Esophagus squamous epithelium (tissue), 5 donors: ENCODE measurements at regions not wholly inside any gene's neighbourhood (a gene's known extent, or its start where the extent isn't known, plus 50 kb on each side); places are given as distances from the start of the nearest gene placed in this dataset.

Source experiments
- DNase-seq: peaks from one replicate; lab custom pipeline; 2025; lab: John Stamatoyannopoulos, UW
- H3K27ac ChIP-seq, 4 donors: fragments of 200-600 bp; sonication (generic); one replicate each; pipeline ENCODE4 v1.5.1; 2016 to 2019; ENCODE audit warnings: mild to moderate bottlenecking in 1 of 4
- H3K27me3 ChIP-seq, 4 donors: fragments of 200-600 bp; sonication (generic); 1 replicate in 3 of 4; 2 replicates in 1 of 4; pipeline versions ENCODE4 v1.5.1 to v1.6.0; 2017 to 2021; ENCODE audit warnings: antibody characterized with exemption in 1 of 4
- H3K36me3 ChIP-seq, 3 donors: fragments of 200-600 bp; sonication (generic); one replicate each; pipeline ENCODE4 v1.5.1; 2016 to 2019
- H3K4me1 ChIP-seq, 3 donors: fragments of 200-600 bp; sonication (generic); one replicate each; pipeline ENCODE4 v1.5.1; 2017 to 2019
- H3K4me3 ChIP-seq, 4 donors: fragments of 200-600 bp; sonication (generic); 1 replicate in 3 of 4; 2 replicates in 1 of 4; pipeline ENCODE4 v1.5.1; 2016 to 2019; ENCODE audit warnings: mild to moderate bottlenecking in 2 of 4, moderate library complexity in 1 of 4
- H3K9me3 ChIP-seq, 3 donors: fragments of 200-600 bp; sonication (generic); one replicate each; pipeline ENCODE4 v1.5.1; 2016 to 2019
- POLR2A ChIP-seq, 4 donors: fragments of 450-650 bp; IDR thresholded peaks; one replicate each; pipeline ENCODE4 v1.6.1; 2017; ENCODE audit warnings: antibody characterized with exemption in 4 of 4, mild to moderate bottlenecking in 4 of 4, moderate library complexity in 3 of 4
- WGBS, 2 donors: methylation state at CpG; one replicate each; pipeline ENCODE4 v1.1.5; 2018; 5-methylcytosine and 5-hydroxymethylcytosine counted together
- intact Hi-C: fragments of 100-400 bp; cut with DNase I; formaldehyde crosslinking; loops from one replicate; pipeline ENCODE4 v1.15.0; 2022
- TF ChIP-seq, protein P1 (sequence below), 6 experiments: fragments of 450-650 bp in 4 of 6; fragments of 200-600 bp in 2 of 6; sonication (generic) in 2 of 6; IDR thresholded peaks; one replicate each; pipeline ENCODE4 v1.5.1; 2016 to 2019; ENCODE audit warnings: antibody characterized with exemption in 6 of 6, mild to moderate bottlenecking in 4 of 6, moderate library complexity in 4 of 6
- donor health status: DM: yes; HTN: yes; CAD: no.

DNA sequence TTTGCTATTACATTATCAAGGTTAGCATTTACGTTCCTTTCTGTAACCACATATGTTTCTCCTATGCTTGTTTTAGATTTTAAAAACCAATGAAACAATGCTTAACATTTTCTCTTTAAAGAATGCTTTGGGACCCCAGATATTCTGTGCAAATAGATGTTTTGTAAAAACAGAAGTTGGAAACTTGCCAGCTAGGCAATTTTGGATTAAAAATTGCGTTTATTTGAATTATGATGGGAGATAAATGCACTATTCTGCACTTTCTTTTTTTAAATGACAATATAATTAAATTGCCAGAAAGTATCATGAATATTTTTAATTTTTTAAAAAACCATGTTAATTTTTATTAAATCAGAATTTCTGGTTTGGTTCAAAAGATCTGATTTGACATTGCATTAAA, 81.6 kb downstream of the MACIR start:
- no peak for DNase-seq
- no peaks in the 10 kb centered on the region for H3K9me3 ChIP-seq
- no peak overlapping the region for H3K4me3 ChIP-seq
- H3K4me1 ChIP-seq: no peaks in the 10 kb centered on the region
- H3K27ac ChIP-seq: no peak overlapping the region
- no peaks in the 10 kb centered on the region for H3K27me3 ChIP-seq
- no peak for TF ChIP-seq POLR2A (IDR thresholded peaks at IDR 0.05)
- TF ChIP-seq, protein P1, sequence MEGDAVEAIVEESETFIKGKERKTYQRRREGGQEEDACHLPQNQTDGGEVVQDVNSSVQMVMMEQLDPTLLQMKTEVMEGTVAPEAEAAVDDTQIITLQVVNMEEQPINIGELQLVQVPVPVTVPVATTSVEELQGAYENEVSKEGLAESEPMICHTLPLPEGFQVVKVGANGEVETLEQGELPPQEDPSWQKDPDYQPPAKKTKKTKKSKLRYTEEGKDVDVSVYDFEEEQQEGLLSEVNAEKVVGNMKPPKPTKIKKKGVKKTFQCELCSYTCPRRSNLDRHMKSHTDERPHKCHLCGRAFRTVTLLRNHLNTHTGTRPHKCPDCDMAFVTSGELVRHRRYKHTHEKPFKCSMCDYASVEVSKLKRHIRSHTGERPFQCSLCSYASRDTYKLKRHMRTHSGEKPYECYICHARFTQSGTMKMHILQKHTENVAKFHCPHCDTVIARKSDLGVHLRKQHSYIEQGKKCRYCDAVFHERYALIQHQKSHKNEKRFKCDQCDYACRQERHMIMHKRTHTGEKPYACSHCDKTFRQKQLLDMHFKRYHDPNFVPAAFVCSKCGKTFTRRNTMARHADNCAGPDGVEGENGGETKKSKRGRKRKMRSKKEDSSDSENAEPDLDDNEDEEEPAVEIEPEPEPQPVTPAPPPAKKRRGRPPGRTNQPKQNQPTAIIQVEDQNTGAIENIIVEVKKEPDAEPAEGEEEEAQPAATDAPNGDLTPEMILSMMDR (IDR thresholded peaks at IDR 0.05): no peak
- WGBS, 2 donors: 75 to 77% methylated on average over 2 of the region's 2 CpGs
- intact Hi-C loops: no loop called here
- no peaks in the 10 kb centered on the region for H3K36me3 ChIP-seq

DNA sequence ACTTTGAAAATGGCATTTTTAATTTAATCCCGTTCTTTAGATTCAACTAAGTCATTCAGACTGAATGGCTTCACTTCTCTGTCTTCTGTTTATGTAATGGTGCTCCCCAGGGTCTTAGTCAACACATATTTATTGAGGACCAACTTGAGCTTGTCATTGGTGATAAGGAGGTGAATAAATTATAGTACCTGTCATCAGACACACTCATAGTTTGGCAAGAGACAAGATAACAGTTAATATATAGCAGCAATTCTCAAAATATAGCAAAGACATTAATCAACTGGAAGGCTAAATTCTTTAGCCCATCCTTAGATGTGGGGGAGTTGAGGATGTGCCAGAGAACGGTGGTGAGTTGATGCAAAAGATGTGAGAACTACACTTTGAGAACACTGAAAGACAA, 78.4 kb downstream of the MACIR start:
- intact Hi-C loops: no loop called here
- H3K27me3 ChIP-seq: no peaks in the 10 kb centered on the region
- no peak for DNase-seq
- WGBS, 2 donors: 62 to 68% methylated on average over 2 of the region's 2 CpGs
- no peaks in the 10 kb centered on the region for H3K36me3 ChIP-seq
- H3K4me3 ChIP-seq: no peak overlapping the region
- TF ChIP-seq, protein P1 (IDR thresholded peaks at IDR 0.05): no peak
- TF ChIP-seq POLR2A (IDR thresholded peaks at IDR 0.05): no peak
- H3K4me1 ChIP-seq: no peaks in the 10 kb centered on the region
- H3K9me3 ChIP-seq: no peaks in the 10 kb centered on the region
- no peak overlapping the region for H3K27ac ChIP-seq

DNA sequence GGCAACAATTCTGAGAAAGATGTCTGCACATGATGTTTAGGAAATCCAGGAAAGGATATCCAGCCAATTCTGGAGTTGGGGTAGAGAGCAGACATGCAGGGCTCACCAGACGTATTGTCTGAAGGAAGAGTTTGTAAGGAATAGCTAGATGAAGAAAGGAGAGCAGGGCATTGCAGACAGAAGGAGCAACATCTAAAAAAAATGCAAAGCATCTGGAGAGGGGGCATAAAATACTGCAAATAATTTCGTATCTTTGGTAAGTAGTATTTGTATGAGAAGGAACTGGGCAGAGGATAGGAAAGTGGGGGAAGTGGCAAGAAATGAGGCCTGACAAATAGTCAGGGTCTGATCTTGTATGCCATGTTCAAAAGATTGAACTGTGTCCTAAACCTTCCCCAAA, 74.8 kb downstream of the MACIR start:
- Histone ChIP-seq H3K4me3 (no peak overlapping the region), H3K9me3 (no peaks in the 10 kb centered on the region), H3K27ac (no peak overlapping the region), H3K4me1 (no peaks in the 10 kb centered on the region), H3K36me3 (no peaks in the 10 kb centered on the region), H3K27me3 (no peaks in the 10 kb centered on the region)
- WGBS, 2 donors: 51 to 66% methylated on average over 2 of the region's 2 CpGs
- TF ChIP-seq POLR2A (IDR thresholded peaks at IDR 0.05): no peak
- TF ChIP-seq, protein P1 (IDR thresholded peaks at IDR 0.05): no peak
- DNase-seq: no peak
- intact Hi-C loops: no loop called here

GRCh38 chr5:103330875-103331274, 72.3 kb downstream of the MACIR start:
- intact Hi-C loops: no loop called here
- TF ChIP-seq, protein P1 (IDR thresholded peaks at IDR 0.05): no peak
- no peak for TF ChIP-seq POLR2A (IDR thresholded peaks at IDR 0.05)
- no peak overlapping the region for H3K4me3 ChIP-seq
- H3K36me3 ChIP-seq: no peaks in the 10 kb centered on the region
- H3K9me3 ChIP-seq: no peaks in the 10 kb centered on the region
- H3K27me3 ChIP-seq: no peaks in the 10 kb centered on the region
- no peak for DNase-seq
- H3K4me1 ChIP-seq: no peaks in the 10 kb centered on the region
- 69 to 76% methylated on average over 2 of the region's 2 CpGs for WGBS, 2 donors
- H3K27ac ChIP-seq: no peak overlapping the region
